GM13977 (cell line): ENCODE measurements at regions not wholly inside any gene's neighbourhood (a gene's known extent, or its start where the extent isn't known, plus 50 kb on each side); places are given as distances from the start of the nearest gene placed in this dataset.
"Not testable (repeated sequence)": the region's sequence is repeated elsewhere in the genome, so short reads cannot be mapped to it uniquely, and the experiment has no call there.

Source experiments
- DNase-seq: peaks from one replicate; pipeline ENCODE4 v3.0.0; 2012; ENCODE audit warnings: low spot score
- CTCF ChIP-seq: IDR thresholded peaks from 2 replicates; pipeline ENCODE4 v1.5.1; 2012; ENCODE audit warnings: mild to moderate bottlenecking, control low read depth; ENCODE audit not compliant: insufficient read depth; ENCODE audit errors: extremely low read depth, missing control alignments
- in situ Hi-C: fragments of 300-500 bp; cut with MboI; formaldehyde crosslinking; loops from one replicate; pipeline ENCODE4 v1.12.0; 2022; ENCODE audit warnings: low sequenced_read_pairs, low pct_unique_long_range_greater_than_20kb, mixed read lengths, inconsistent platforms; ENCODE audit not compliant: unreplicated experiment

- DNase-seq: no peak
- in situ Hi-C loops: no loop called here
- TF ChIP-seq CTCF: no peak
Measured at GRCh38 chr10:65265451-65265954, 1660.3 kb upstream of the LRRTM3 start.

- DNase-seq, in situ Hi-C loops: not testable (repeated sequence)
Measured at GRCh38 chr10:65269551-65269950, 1656.3 kb upstream of the LRRTM3 start.

- no peak for TF ChIP-seq CTCF
- in situ Hi-C loops: no loop called here
- DNase-seq: no peak
Measured at GRCh38 chr10:65270969-65271368, 1654.9 kb upstream of the LRRTM3 start.

- in situ Hi-C loops: no loop called here
- DNase-seq: no peak
- no peak for TF ChIP-seq CTCF
Measured at GRCh38 chr10:65273115-65273514, 1652.7 kb upstream of the LRRTM3 start.

- no peak for TF ChIP-seq CTCF
- in situ Hi-C loops: no loop called here
- DNase-seq: no peak
Measured at GRCh38 chr10:65275296-65275695, 1650.5 kb upstream of the LRRTM3 start.

- in situ Hi-C loops: no loop called here
- DNase-seq: no peak
- TF ChIP-seq CTCF: no peak
Measured at GRCh38 chr10:65284495-65285041, 1641.3 kb upstream of the LRRTM3 start.

GRCh38 chr10:65285726-65286125 lies 1640.1 kb upstream of the LRRTM3 start:
- in situ Hi-C loops: not testable (repeated sequence)

GRCh38 chr10:65291286-65291685 lies 1634.5 kb upstream of the LRRTM3 start:
- DNase-seq: no peak
- TF ChIP-seq CTCF: no peak
- in situ Hi-C loops: no loop called here

More at GRCh38 chr10:65285726-65286125, 1640.1 kb upstream of the LRRTM3 start:
- not testable (repeated sequence) for DNase-seq
